AG04450 (cell line): ENCODE measurements at regions not wholly inside any gene's neighbourhood (a gene's known extent, or its start where the extent isn't known, plus 50 kb on each side); places are given as distances from the start of the nearest gene placed in this dataset.

Experiments used
- CTCF ChIA-PET: fragments of 300-600, 350-600 bp; formaldehyde crosslinking; extraction: SDS; loops from one replicate; lab custom pipeline; 2022; ENCODE audit warnings: antibody characterized with exemption, inconsistent platforms; lab: Charles Lee
- POLR2A ChIA-PET: fragments of 350-600 bp; formaldehyde crosslinking; extraction: SDS; loops from one replicate; lab custom pipeline; 2021; ENCODE audit warnings: antibody characterized with exemption, inconsistent platforms; lab: Yijun Ruan, JAX
- DNase-seq: peaks from one replicate; pipeline ENCODE4 v3.0.0-alpha.2; 2011; ENCODE audit warnings: low read depth, low spot score
- H3K27ac ChIP-seq: one replicate; pipeline ENCODE4 v1.5.1; 2012; ENCODE audit warnings: low read depth, low read length, control low read depth
- H3K27me3 ChIP-seq: one replicate; pipeline ENCODE4 v1.6.0; 2012; ENCODE audit warnings: low read length; ENCODE audit not compliant: control insufficient read depth, insufficient read depth
- H3K4me3 ChIP-seq: 2 replicates; pipeline ENCODE4 v1.5.1; 2011; ENCODE audit warnings: mild to moderate bottlenecking, low read depth, low read length, control low read depth
- H3K9me3 ChIP-seq: 2 replicates; pipeline ENCODE4 v1.5.1; 2012; ENCODE audit warnings: low read length; ENCODE audit not compliant: control insufficient read depth, insufficient read depth
- TF ChIP-seq, protein P1 (sequence below): IDR thresholded peaks from 2 replicates; pipeline ENCODE4 v1.5.1; 2011; ENCODE audit warnings: low read depth, low read length, control low read depth, inconsistent platforms

DNA sequence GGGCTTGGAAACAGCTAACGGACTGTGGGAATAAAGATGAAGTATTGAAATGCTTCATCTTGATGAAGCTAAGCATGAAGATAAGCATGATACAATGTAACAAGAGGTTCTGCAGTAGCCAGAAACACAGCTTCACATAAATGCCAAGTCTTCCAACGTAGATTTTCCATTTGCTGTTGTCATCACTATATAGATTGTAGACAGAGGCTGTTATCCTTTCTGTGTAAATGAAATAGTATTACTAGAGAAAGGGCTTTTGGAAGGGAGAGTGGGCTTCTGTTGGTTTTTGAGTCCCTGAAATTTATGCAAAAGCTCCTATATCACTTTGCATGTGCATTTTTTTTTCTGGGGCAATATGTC is 649.0 kb downstream of the RNF144B start:
- Histone ChIP-seq H3K4me3 (no peak overlapping the region), H3K27me3 (no peaks in the 10 kb centered on the region), H3K9me3 (no peaks in the 10 kb centered on the region), H3K27ac (no peak overlapping the region)
- TF ChIP-seq, protein P1, sequence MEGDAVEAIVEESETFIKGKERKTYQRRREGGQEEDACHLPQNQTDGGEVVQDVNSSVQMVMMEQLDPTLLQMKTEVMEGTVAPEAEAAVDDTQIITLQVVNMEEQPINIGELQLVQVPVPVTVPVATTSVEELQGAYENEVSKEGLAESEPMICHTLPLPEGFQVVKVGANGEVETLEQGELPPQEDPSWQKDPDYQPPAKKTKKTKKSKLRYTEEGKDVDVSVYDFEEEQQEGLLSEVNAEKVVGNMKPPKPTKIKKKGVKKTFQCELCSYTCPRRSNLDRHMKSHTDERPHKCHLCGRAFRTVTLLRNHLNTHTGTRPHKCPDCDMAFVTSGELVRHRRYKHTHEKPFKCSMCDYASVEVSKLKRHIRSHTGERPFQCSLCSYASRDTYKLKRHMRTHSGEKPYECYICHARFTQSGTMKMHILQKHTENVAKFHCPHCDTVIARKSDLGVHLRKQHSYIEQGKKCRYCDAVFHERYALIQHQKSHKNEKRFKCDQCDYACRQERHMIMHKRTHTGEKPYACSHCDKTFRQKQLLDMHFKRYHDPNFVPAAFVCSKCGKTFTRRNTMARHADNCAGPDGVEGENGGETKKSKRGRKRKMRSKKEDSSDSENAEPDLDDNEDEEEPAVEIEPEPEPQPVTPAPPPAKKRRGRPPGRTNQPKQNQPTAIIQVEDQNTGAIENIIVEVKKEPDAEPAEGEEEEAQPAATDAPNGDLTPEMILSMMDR, result no peak
- DNase-seq, result no peak
- CTCF ChIA-PET, result interaction anchor here (0.6 to 1.3 kb wide), 2 partner anchors 11 to 815 kb away, joined by 3 to 4 read pairs; no protein-coding TSS in a partner anchor
- POLR2A ChIA-PET, result no interaction called here

GRCh38 chr6:19037607-19038006 is 650.5 kb downstream of the RNF144B start:
- H3K27ac ChIP-seq, result no peak overlapping the region
- DNase-seq, result no peak
- no peaks in the 10 kb centered on the region for H3K9me3 ChIP-seq
- no peaks in the 10 kb centered on the region for H3K27me3 ChIP-seq
- H3K4me3 ChIP-seq, result no peak overlapping the region
- TF ChIP-seq, protein P1, result no peak
- CTCF ChIA-PET, result no interaction called here
- POLR2A ChIA-PET, result no interaction called here

DNA sequence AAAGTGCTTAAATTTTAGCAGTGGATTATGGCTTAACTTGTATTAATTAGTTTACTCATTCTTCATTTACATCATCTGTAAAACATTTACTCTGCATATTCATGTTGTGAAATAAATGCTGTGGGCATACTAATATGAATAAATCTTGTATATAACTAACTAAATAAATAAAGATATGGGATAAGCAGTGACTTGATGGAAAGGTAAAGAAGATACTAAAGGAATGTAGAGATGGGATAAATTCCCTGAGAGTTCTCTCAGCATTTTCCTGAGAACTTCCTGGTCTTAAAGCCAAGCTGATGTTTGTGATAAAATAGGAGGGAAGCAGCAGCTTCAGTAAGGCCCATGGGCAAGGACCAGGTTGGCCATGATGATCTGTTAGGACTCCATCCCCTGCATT is 652.1 kb downstream of the RNF144B start:
- POLR2A ChIA-PET, result no interaction called here
- Histone ChIP-seq H3K27me3 (no peaks in the 10 kb centered on the region), H3K4me3 (no peak overlapping the region), H3K27ac (no peak overlapping the region), H3K9me3 (no peaks in the 10 kb centered on the region)
- TF ChIP-seq, protein P1, result no peak
- no peak for DNase-seq
- CTCF ChIA-PET, result interaction anchor here (1.0 kb wide), 1 partner anchor 14 kb away, joined by 4 read pairs; no protein-coding TSS in a partner anchor

- Histone ChIP-seq H3K27me3 (no peaks in the 10 kb centered on the region), H3K4me3 (no peak overlapping the region), H3K27ac (no peak overlapping the region), H3K9me3 (no peaks in the 10 kb centered on the region)
- DNase-seq, result no peak
- ChIA-PET CTCF (no interaction called here), POLR2A (no interaction called here)
- TF ChIP-seq, protein P1, result no peak
Measured at GRCh38 chr6:19041906-19042305, 654.8 kb downstream of the RNF144B start.

DNA sequence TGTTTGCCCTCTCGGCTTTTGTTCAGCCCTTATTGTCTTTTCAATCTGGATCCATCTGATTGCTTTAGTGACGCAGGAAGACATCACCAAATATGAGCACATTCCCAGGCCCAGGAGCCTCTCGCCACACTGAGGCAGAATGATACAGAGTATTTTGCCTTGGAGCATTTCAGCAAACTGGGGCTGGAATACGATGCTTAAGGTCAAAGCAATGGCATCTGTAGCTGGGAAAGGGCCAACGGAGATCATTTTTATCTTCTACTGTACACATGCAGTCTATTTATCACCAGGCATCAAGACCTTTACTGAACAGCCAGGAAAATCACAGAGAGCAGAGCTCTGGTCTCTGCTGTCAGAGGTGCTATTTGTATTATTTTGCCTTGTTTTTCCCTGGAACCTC is 655.3 kb downstream of the RNF144B start:
- CTCF ChIA-PET, result interaction anchor here (0.6 to 1.4 kb wide), 2 partner anchors 17 to 1014 kb away, joined by 3 to 4 read pairs; no protein-coding TSS in a partner anchor
- TF ChIP-seq, protein P1, result no peak
- no peaks in the 10 kb centered on the region for H3K27me3 ChIP-seq

More for the DNA sequence above, 655.3 kb downstream of the RNF144B start:
- DNase-seq, result no peak
- Histone ChIP-seq H3K27ac (no peak overlapping the region), H3K9me3 (no peaks in the 10 kb centered on the region), H3K4me3 (no peak overlapping the region)
- POLR2A ChIA-PET, result no interaction called here
